ENCODE measurements at regions not wholly inside any gene's neighbourhood (a gene's known extent, or its start where the extent isn't known, plus 50 kb on each side); places are given as distances from the start of the nearest gene placed in this dataset.

DNA sequence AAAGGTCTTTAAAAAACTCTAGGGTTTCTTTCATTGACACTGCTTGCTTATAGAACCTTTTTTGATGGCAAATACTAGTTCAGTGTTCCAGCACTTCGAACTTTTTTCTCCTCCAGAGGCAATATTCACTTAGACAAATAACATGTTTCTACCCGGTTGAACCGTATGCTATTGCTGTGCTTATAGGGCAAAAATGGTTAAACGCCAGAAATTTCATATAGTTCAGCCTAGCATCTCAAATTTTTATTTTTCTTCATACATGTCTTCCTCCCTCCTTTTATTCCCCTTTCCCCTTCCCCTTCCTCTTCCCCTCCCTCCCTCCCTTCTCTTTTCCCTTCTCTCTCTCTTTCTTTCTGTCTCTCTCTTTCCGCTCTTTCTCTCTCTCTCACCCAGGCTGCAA is 96.9 kb upstream of the FSHR start:
- TF ChIP-seq, protein P1, sequence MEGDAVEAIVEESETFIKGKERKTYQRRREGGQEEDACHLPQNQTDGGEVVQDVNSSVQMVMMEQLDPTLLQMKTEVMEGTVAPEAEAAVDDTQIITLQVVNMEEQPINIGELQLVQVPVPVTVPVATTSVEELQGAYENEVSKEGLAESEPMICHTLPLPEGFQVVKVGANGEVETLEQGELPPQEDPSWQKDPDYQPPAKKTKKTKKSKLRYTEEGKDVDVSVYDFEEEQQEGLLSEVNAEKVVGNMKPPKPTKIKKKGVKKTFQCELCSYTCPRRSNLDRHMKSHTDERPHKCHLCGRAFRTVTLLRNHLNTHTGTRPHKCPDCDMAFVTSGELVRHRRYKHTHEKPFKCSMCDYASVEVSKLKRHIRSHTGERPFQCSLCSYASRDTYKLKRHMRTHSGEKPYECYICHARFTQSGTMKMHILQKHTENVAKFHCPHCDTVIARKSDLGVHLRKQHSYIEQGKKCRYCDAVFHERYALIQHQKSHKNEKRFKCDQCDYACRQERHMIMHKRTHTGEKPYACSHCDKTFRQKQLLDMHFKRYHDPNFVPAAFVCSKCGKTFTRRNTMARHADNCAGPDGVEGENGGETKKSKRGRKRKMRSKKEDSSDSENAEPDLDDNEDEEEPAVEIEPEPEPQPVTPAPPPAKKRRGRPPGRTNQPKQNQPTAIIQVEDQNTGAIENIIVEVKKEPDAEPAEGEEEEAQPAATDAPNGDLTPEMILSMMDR (IDR thresholded peaks at IDR 0.05; ENCODE audit: insufficient read depth, low read depth, low read length): no peak
- TF ChIP-seq EZH2 (IDR thresholded peaks at IDR 0.05; ENCODE audit: insufficient read depth, low read length): no peak
